ENCODE measurements at regions not wholly inside any gene's neighbourhood (a gene's known extent, or its start where the extent isn't known, plus 50 kb on each side); places are given as distances from the start of the nearest gene placed in this dataset.

GRCh38 chr4:165548702-165549101 is 169.9 kb downstream of the CPE start:
- Mint-ChIP-seq H3K9me3 (ENCODE audit: unreplicated experiment) (no peaks in the 10 kb centered on the region), H3K4me3 (ENCODE audit: unreplicated experiment) (no peak overlapping the region), H3K27me3 (ENCODE audit: unreplicated experiment) (no peaks in the 10 kb centered on the region), H3K36me3 (ENCODE audit: unreplicated experiment) (no peaks in the 10 kb centered on the region), H3K27ac (ENCODE audit: unreplicated experiment) (no peak overlapping the region), H3K4me1 (ENCODE audit: low read depth, unreplicated experiment) (no peaks in the 10 kb centered on the region)
- TF ChIP-seq CTCF (IDR thresholded peaks at IDR 0.05; ENCODE audit: partially characterized antibody, unreplicated experiment): no peak
- no peak for DNase-seq

DNA sequence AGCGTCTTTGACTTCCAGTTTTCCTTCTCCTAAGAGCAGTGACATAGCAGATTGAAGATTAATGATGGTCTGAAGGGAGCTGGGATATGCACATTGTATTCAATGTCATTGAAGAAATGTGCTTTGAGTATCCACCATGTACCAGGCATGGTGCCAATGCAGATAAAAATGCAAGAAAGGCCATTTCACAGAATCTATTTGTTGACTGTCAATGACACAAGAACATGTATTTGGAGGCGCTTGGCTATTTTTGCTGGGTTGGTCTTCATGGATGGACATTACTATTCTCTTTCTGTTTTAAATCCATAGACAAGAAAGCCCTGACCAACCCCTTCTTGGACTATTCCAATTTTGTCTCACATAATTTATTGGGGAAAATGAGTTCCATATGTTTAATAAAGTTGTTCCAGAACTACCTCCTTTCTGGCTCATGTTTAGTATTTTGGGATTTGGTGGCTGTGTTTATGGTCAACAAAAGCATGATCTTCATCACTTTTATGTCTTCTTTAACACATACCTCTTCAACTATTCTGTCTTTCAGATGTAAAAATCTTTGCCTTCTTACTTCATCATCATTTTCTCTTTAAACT is 174.5 kb downstream of the CPE start:
- Mint-ChIP-seq H3K27me3 (ENCODE audit: unreplicated experiment) (no peaks in the 10 kb centered on the region), H3K36me3 (ENCODE audit: unreplicated experiment) (no peaks in the 10 kb centered on the region), H3K9me3 (ENCODE audit: unreplicated experiment) (peaks cover 2% of the 10 kb centered on the region), H3K4me1 (ENCODE audit: low read depth, unreplicated experiment) (no peaks in the 10 kb centered on the region), H3K4me3 (ENCODE audit: unreplicated experiment) (no peak overlapping the region), H3K27ac (ENCODE audit: unreplicated experiment) (no peak overlapping the region)
- no peak for TF ChIP-seq CTCF (IDR thresholded peaks at IDR 0.05; ENCODE audit: partially characterized antibody, unreplicated experiment)
- no peak for DNase-seq

- TF ChIP-seq CTCF (IDR thresholded peaks at IDR 0.05; ENCODE audit: partially characterized antibody, unreplicated experiment): no peak
- H3K27ac Mint-ChIP-seq (ENCODE audit: unreplicated experiment): no peak overlapping the region
- no peaks in the 10 kb centered on the region for H3K27me3 Mint-ChIP-seq (ENCODE audit: unreplicated experiment)
- H3K9me3 Mint-ChIP-seq (ENCODE audit: unreplicated experiment): peaks cover 2% of the 10 kb centered on the region
- no peak for DNase-seq
- no peaks in the 10 kb centered on the region for H3K4me1 Mint-ChIP-seq (ENCODE audit: low read depth, unreplicated experiment)
- H3K4me3 Mint-ChIP-seq (ENCODE audit: unreplicated experiment): no peak overlapping the region
- H3K36me3 Mint-ChIP-seq (ENCODE audit: unreplicated experiment): peaks cover 4% of the 10 kb centered on the region
Measured at GRCh38 chr4:165555302-165555701, 176.5 kb downstream of the CPE start.

DNA sequence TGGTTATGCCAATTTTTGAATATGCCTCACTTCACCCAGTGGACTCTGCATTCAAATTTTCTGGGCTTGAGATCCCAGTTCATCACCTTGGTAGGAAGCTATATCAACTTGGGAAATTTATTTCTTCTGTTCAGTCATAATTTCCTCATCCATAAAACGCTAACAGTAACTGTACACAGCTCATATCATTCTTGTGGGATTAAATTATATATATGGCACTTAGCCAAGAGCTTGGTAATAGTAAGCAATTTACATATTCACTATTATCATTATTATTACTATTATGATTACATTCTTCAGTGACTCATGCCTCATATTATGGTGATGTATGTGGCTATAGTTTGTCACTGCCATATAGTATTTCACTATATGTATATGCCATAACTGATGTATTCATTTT is 177.6 kb downstream of the CPE start:
- Mint-ChIP-seq H3K27me3 (ENCODE audit: unreplicated experiment) (no peaks in the 10 kb centered on the region), H3K9me3 (ENCODE audit: unreplicated experiment) (peaks cover 2% of the 10 kb centered on the region), H3K36me3 (ENCODE audit: unreplicated experiment) (peaks cover 8% of the 10 kb centered on the region), H3K4me3 (ENCODE audit: unreplicated experiment) (no peak overlapping the region), H3K4me1 (ENCODE audit: low read depth, unreplicated experiment) (no peaks in the 10 kb centered on the region), H3K27ac (ENCODE audit: unreplicated experiment) (no peak overlapping the region)
- TF ChIP-seq CTCF (IDR thresholded peaks at IDR 0.05; ENCODE audit: partially characterized antibody, unreplicated experiment): no peak
- no peak for DNase-seq

DNA sequence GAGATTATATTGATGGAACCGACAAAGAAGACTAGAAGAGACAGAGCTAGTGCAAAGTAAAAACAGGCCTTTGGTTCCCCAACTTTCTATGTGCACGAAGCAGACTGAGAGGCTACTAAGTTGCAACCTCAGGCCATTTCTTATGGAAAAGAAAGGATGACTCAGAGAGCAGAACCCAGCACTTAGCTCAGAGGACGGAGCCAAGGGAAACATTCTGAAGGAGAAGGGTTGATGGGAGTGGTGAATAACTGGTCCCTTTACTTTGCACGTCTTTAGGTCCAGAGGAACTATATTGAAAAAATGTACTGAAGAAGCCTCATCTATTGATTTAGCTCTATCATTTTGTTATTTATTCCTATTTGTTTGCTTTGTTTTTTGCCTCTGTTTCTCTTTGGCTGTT is 182.1 kb downstream of the CPE start:
- TF ChIP-seq CTCF (IDR thresholded peaks at IDR 0.05; ENCODE audit: partially characterized antibody, unreplicated experiment): no peak
- H3K9me3 Mint-ChIP-seq (ENCODE audit: unreplicated experiment): peaks cover 2% of the 10 kb centered on the region
- DNase-seq: no peak
- H3K27ac Mint-ChIP-seq (ENCODE audit: unreplicated experiment): no peak overlapping the region
- no peak overlapping the region for H3K4me3 Mint-ChIP-seq (ENCODE audit: unreplicated experiment)
- no peaks in the 10 kb centered on the region for H3K4me1 Mint-ChIP-seq (ENCODE audit: low read depth, unreplicated experiment)
- H3K27me3 Mint-ChIP-seq (ENCODE audit: unreplicated experiment): no peaks in the 10 kb centered on the region
- peaks cover 8% of the 10 kb centered on the region for H3K36me3 Mint-ChIP-seq (ENCODE audit: unreplicated experiment)
